ENCODE measurements at regions not wholly inside any gene's neighbourhood (a gene's known extent, or its start where the extent isn't known, plus 50 kb on each side); places are given as distances from the start of the nearest gene placed in this dataset.

DNA sequence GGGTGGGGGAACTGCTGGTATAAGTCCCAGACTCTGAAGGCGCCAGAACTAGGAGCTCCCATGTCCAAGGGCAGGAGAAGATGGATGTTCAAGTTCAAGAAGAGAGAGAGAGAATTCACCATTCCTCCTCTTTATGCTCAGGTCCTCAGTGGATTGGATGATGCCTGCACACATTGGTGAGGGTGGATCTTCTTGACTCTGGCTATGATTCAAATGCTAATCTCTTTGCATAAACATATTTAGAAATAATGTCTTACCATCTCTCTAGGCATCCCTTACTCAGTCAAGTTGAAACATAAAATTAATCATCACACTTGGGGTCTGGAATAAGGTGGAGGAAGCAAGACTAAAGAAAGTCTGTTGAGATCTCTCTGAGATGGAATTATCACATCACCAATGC, 210.6 kb upstream of the CHST9 start:
- Histone ChIP-seq H4K91ac (ENCODE audit: low read depth, low read length, poor library complexity) (no peak overlapping the region), H3K36me3 (replicated peaks in 1 of 2; ENCODE audit: control insufficient read depth in 2 of 2, insufficient read depth in 2 of 2, low read length in 2 of 2) (no peaks in the 10 kb centered on the region), H2BK5ac (ENCODE audit: low read length) (no peak overlapping the region), H2AK5ac (ENCODE audit: low read depth, low read length) (no peak overlapping the region), H3K27ac (replicated peaks; ENCODE audit: low read length) (no peak overlapping the region), H3K9ac (ENCODE audit: low read depth, low read length, poor library complexity) (no peak overlapping the region), H3K23ac (ENCODE audit: low read depth, low read length, poor library complexity) (no peak overlapping the region), H3K4me3 (ENCODE audit: low read length in 2 of 2) (no peak overlapping the region), H4K8ac (ENCODE audit: low read depth, low read length) (no peak overlapping the region), H3K79me1 (ENCODE audit: low read depth, low read length) (no peaks in the 10 kb centered on the region), H2BK120ac (ENCODE audit: low read depth, low read length) (no peak overlapping the region), H2BK15ac (ENCODE audit: low read length) (no peak overlapping the region), H3K18ac (ENCODE audit: low read length) (no peak overlapping the region), H2AFZ (ENCODE audit: low read length) (no peak overlapping the region), H3K9me3 (replicated peaks in 1 of 2; ENCODE audit: control insufficient read depth in 2 of 2, insufficient read depth in 1 of 2, low read depth in 1 of 2, low read length in 2 of 2) (no peaks in the 10 kb centered on the region), H3K4ac (ENCODE audit: low read length) (no peak overlapping the region), H2BK12ac (ENCODE audit: low read length) (no peak overlapping the region), H3K14ac (ENCODE audit: low read length) (no peak overlapping the region), H3K27me3 (ENCODE audit: control insufficient read depth in 3 of 3, insufficient read depth in 3 of 3, low read depth in 1 of 3, low read length in 3 of 3) (no peaks in the 10 kb centered on the region), H3K4me2 (ENCODE audit: insufficient read depth, low read length, poor library complexity, severe bottlenecking) (no peak overlapping the region), H3K4me1 (ENCODE audit: control insufficient read depth in 2 of 2, insufficient read depth in 1 of 2, low read depth in 1 of 2, low read length in 2 of 2) (no peaks in the 10 kb centered on the region)
- no CpG with 5 or more reads among the region's 1 CpG for WGBS, 2 donors (ENCODE audit: extremely low coverage in 2 of 2, insufficient read length in 2 of 2, insufficient replicate concordance in 1 of 2)
- no peak for DNase-seq (ENCODE audit: low spot score)

DNA sequence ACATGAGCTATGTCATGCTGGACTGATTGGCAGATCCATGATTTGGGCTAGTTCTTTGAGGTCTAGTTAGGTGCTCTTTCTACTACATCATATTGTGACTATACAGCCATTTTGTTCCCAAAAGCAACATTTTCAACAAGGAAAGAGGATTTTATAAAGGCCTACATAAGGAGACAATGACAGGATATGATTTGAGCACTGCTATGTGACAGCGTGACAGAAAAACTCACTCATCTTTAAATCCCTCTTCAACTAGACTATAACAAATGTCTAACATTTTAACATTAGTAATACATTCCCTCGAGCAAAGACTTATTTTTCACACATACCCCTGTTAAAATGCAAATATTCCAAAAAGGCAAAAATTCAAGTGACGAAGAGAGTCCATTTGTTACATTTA, 209.6 kb upstream of the CHST9 start:
- H2AFZ ChIP-seq (ENCODE audit: low read length), result no peak overlapping the region
- no peak overlapping the region for H3K18ac ChIP-seq (ENCODE audit: low read length)
- no peak overlapping the region for H3K9ac ChIP-seq (ENCODE audit: low read depth, low read length, poor library complexity)

DNA sequence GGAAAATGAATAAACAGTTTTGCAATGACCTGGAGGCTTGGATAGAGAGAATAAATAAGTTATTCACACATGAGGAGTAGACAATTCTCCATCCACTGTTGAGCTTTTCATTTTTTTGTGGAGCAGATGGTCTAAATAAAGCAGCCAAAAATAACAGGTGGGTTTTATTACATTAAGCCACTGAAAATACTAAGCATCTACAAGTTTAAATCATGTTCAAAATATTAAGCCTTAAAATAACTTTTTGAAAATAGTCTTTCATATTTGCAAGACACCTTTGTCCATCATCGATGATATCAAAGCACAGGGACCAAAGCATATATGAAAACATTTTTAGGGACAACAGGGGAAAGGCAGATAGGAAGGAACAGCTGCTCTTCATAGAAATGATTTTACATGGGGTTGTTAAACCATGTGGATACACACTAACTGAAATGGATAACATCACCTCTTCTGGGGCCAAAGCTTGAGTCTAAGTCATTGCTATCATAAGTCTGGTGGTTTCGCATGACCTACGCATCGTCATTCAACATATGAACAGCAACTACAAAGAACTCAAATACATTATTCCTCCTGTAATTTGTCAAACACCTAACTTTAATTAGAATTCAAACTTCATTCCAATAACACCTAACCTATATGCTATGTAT, 197.6 kb upstream of the CHST9 start:
- no CpG with 5 or more reads among the region's 4 CpGs for WGBS, 2 donors (ENCODE audit: extremely low coverage in 2 of 2, insufficient read length in 2 of 2, insufficient replicate concordance in 1 of 2)
- DNase-seq (ENCODE audit: low spot score), result no peak

More for the DNA sequence above, 209.6 kb upstream of the CHST9 start:
- H3K4me3 ChIP-seq (ENCODE audit: low read length in 2 of 2), result no peak overlapping the region
- H3K27me3 ChIP-seq (ENCODE audit: control insufficient read depth in 3 of 3, insufficient read depth in 3 of 3, low read depth in 1 of 3, low read length in 3 of 3), result no peaks in the 10 kb centered on the region
- no peaks in the 10 kb centered on the region for H3K79me1 ChIP-seq (ENCODE audit: low read depth, low read length)
- no peak overlapping the region for H2BK12ac ChIP-seq (ENCODE audit: low read length)
- H3K4me1 ChIP-seq (ENCODE audit: control insufficient read depth in 2 of 2, insufficient read depth in 1 of 2, low read depth in 1 of 2, low read length in 2 of 2), result no peaks in the 10 kb centered on the region
- H2AK5ac ChIP-seq (ENCODE audit: low read depth, low read length), result no peak overlapping the region
- H3K27ac ChIP-seq (replicated peaks; ENCODE audit: low read length), result no peak overlapping the region
- H3K9me3 ChIP-seq (replicated peaks in 1 of 2; ENCODE audit: control insufficient read depth in 2 of 2, insufficient read depth in 1 of 2, low read depth in 1 of 2, low read length in 2 of 2), result no peaks in the 10 kb centered on the region
- no peak overlapping the region for H3K4ac ChIP-seq (ENCODE audit: low read length)
- no peak overlapping the region for H3K14ac ChIP-seq (ENCODE audit: low read length)
- no peak overlapping the region for H4K91ac ChIP-seq (ENCODE audit: low read depth, low read length, poor library complexity)
- no peak overlapping the region for H2BK15ac ChIP-seq (ENCODE audit: low read length)
- no CpG with 5 or more reads among the region's 3 CpGs for WGBS, 2 donors (ENCODE audit: extremely low coverage in 2 of 2, insufficient read length in 2 of 2, insufficient replicate concordance in 1 of 2)
- no peak overlapping the region for H2BK120ac ChIP-seq (ENCODE audit: low read depth, low read length)
- no peaks in the 10 kb centered on the region for H3K36me3 ChIP-seq (replicated peaks in 1 of 2; ENCODE audit: control insufficient read depth in 2 of 2, insufficient read depth in 2 of 2, low read length in 2 of 2)
- H2BK5ac ChIP-seq (ENCODE audit: low read length), result no peak overlapping the region
- H3K4me2 ChIP-seq (ENCODE audit: insufficient read depth, low read length, poor library complexity, severe bottlenecking), result no peak overlapping the region
- no peak overlapping the region for H3K23ac ChIP-seq (ENCODE audit: low read depth, low read length, poor library complexity)
- DNase-seq (ENCODE audit: low spot score), result no peak
- no peak overlapping the region for H4K8ac ChIP-seq (ENCODE audit: low read depth, low read length)

DNA sequence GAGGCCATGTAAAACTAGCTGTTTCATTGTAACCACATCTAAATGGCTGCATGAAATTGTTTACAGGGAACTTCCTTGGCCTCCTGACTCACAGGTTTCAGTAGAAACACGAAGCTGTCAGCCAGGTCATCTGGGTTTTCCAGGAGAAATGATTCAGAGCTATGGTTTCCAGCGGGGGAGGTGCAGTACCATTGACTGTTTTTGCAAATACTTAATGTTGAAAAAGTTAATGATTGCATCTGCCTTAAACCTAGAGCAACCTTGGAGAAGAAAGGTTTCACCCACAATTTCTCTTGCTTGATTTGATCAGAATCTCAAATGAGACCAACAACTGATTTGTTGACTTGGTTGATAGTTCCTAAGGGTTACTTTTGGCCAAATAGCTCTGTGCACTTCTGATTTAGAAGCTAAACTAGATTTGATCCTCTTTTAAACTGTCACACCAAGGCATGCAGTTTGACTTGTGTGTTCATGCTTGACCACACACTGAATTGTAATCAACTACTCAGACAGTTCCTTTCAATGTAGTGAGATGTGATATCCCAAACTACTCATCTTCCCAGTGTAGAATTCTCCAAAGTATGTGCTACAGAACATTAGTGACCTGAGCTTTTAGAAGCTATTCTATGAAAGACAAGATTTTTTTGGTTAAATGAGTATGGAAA, 193.5 kb upstream of the CHST9 start:
- Histone ChIP-seq H3K14ac (ENCODE audit: low read length) (no peak overlapping the region), H3K18ac (ENCODE audit: low read length) (no peak overlapping the region), H3K9me3 (replicated peaks in 1 of 2; ENCODE audit: control insufficient read depth in 2 of 2, insufficient read depth in 1 of 2, low read depth in 1 of 2, low read length in 2 of 2) (no peaks in the 10 kb centered on the region), H3K27me3 (ENCODE audit: control insufficient read depth in 3 of 3, insufficient read depth in 3 of 3, low read depth in 1 of 3, low read length in 3 of 3) (no peaks in the 10 kb centered on the region), H4K8ac (ENCODE audit: low read depth, low read length) (no peak overlapping the region), H2BK15ac (ENCODE audit: low read length) (no peak overlapping the region), H3K23ac (ENCODE audit: low read depth, low read length, poor library complexity) (no peak overlapping the region), H4K91ac (ENCODE audit: low read depth, low read length, poor library complexity) (no peak overlapping the region), H2BK120ac (ENCODE audit: low read depth, low read length) (no peak overlapping the region), H2BK12ac (ENCODE audit: low read length) (no peak overlapping the region), H3K36me3 (replicated peaks in 1 of 2; ENCODE audit: control insufficient read depth in 2 of 2, insufficient read depth in 2 of 2, low read length in 2 of 2) (no peaks in the 10 kb centered on the region), H3K9ac (ENCODE audit: low read depth, low read length, poor library complexity) (no peak overlapping the region), H2BK5ac (ENCODE audit: low read length) (no peak overlapping the region), H3K4ac (ENCODE audit: low read length) (no peak overlapping the region), H3K79me1 (ENCODE audit: low read depth, low read length) (no peaks in the 10 kb centered on the region), H3K4me2 (ENCODE audit: insufficient read depth, low read length, poor library complexity, severe bottlenecking) (no peak overlapping the region), H2AK5ac (ENCODE audit: low read depth, low read length) (no peak overlapping the region), H3K4me3 (ENCODE audit: low read length in 2 of 2) (no peak overlapping the region), H3K4me1 (ENCODE audit: control insufficient read depth in 2 of 2, insufficient read depth in 1 of 2, low read depth in 1 of 2, low read length in 2 of 2) (peaks cover 1 to 4% of the 10 kb centered on the region in 2 donors), H2AFZ (ENCODE audit: low read length) (peak overlapping the region; percentile 16), H3K27ac (replicated peaks; ENCODE audit: low read length) (no peak overlapping the region)
- WGBS, 2 donors (ENCODE audit: extremely low coverage in 2 of 2, insufficient read length in 2 of 2, insufficient replicate concordance in 1 of 2), result no CpG with 5 or more reads among the region's 2 CpGs
- DNase-seq (ENCODE audit: low spot score), result no peak

More for the DNA sequence above, 197.6 kb upstream of the CHST9 start:
- Histone ChIP-seq H3K14ac (ENCODE audit: low read length) (no peak overlapping the region), H3K36me3 (replicated peaks in 1 of 2; ENCODE audit: control insufficient read depth in 2 of 2, insufficient read depth in 2 of 2, low read length in 2 of 2) (no peaks in the 10 kb centered on the region), H3K9ac (ENCODE audit: low read depth, low read length, poor library complexity) (no peak overlapping the region), H4K8ac (ENCODE audit: low read depth, low read length) (no peak overlapping the region), H3K4me1 (ENCODE audit: control insufficient read depth in 2 of 2, insufficient read depth in 1 of 2, low read depth in 1 of 2, low read length in 2 of 2) (peaks cover 1 to 4% of the 10 kb centered on the region in 2 donors), H3K27me3 (ENCODE audit: control insufficient read depth in 3 of 3, insufficient read depth in 3 of 3, low read depth in 1 of 3, low read length in 3 of 3) (no peaks in the 10 kb centered on the region), H3K4ac (ENCODE audit: low read length) (no peak overlapping the region), H2AK5ac (ENCODE audit: low read depth, low read length) (no peak overlapping the region), H4K91ac (ENCODE audit: low read depth, low read length, poor library complexity) (no peak overlapping the region), H3K27ac (replicated peaks; ENCODE audit: low read length) (no peak overlapping the region), H2BK15ac (ENCODE audit: low read length) (no peak overlapping the region), H3K79me1 (ENCODE audit: low read depth, low read length) (no peaks in the 10 kb centered on the region), H2BK12ac (ENCODE audit: low read length) (no peak overlapping the region), H3K9me3 (replicated peaks in 1 of 2; ENCODE audit: control insufficient read depth in 2 of 2, insufficient read depth in 1 of 2, low read depth in 1 of 2, low read length in 2 of 2) (no peaks in the 10 kb centered on the region), H2BK120ac (ENCODE audit: low read depth, low read length) (no peak overlapping the region), H3K18ac (ENCODE audit: low read length) (no peak overlapping the region), H3K23ac (ENCODE audit: low read depth, low read length, poor library complexity) (no peak overlapping the region), H2AFZ (ENCODE audit: low read length) (no peak overlapping the region), H3K4me2 (ENCODE audit: insufficient read depth, low read length, poor library complexity, severe bottlenecking) (no peak overlapping the region), H3K4me3 (ENCODE audit: low read length in 2 of 2) (no peak overlapping the region), H2BK5ac (ENCODE audit: low read length) (no peak overlapping the region)

Data from neuronal stem cell (in vitro differentiated cells).